OCI-LY7 (cell line): ENCODE measurements at regions not wholly inside any gene's neighbourhood (a gene's known extent, or its start where the extent isn't known, plus 50 kb on each side); places are given as distances from the start of the nearest gene placed in this dataset.

ENCODE experiments used
- BruUV-seq: library from RNA; stranded (reverse); fragments of 400-500 nt; replicated peaks from 2 replicates; lab custom pipeline; 2021; lab: Mats Ljungman, UMichigan
- CTCF ChIA-PET: fragments of 300-600 bp; sonication (Branson Sonifier 250); formaldehyde crosslinking; loops from one replicate; lab custom pipeline; 2022; ENCODE audit warnings: antibody characterized with exemption; ENCODE audit not compliant: unreplicated experiment; lab: Charles Lee
- POLR2A ChIA-PET: fragments of 300-600 bp; sonication (Branson Sonifier 250); formaldehyde crosslinking; loops from one replicate; lab custom pipeline; 2022; ENCODE audit warnings: antibody characterized with exemption; lab: Charles Lee
- DNase-seq: peaks from one replicate; pipeline ENCODE4 v3.0.0-alpha.2; 2015; ENCODE audit warnings: low spot score
- H2AFZ ChIP-seq: fragments of 200-600 bp; sonication (generic), shearing (Covaris generic); 2 replicates; pipeline ENCODE4 v1.6.1; 2014; ENCODE audit warnings: mild to moderate bottlenecking, antibody characterized with exemption, low read length, moderate library complexity
- H3K27ac ChIP-seq: fragments of 200-600 bp; sonication (generic); 2 replicates; pipeline ENCODE4 v1.5.1; 2014; ENCODE audit warnings: mixed run types, low read depth, mild to moderate bottlenecking, moderate library complexity, low read length, inconsistent platforms; ENCODE audit not compliant: poor library complexity, severe bottlenecking
- H3K36me3 ChIP-seq: fragments of 200-600 bp; sonication (generic); 2 replicates; pipeline ENCODE4 v1.6.1; 2014; ENCODE audit warnings: mild to moderate bottlenecking, antibody characterized with exemption, low read length, moderate library complexity, mixed read lengths; ENCODE audit not compliant: insufficient read depth
- H3K4me1 ChIP-seq: fragments of 200-600 bp; sonication (generic); 2 replicates; pipeline ENCODE4 v1.5.1; 2014; ENCODE audit warnings: mild to moderate bottlenecking, low read length; ENCODE audit not compliant: insufficient read depth, poor library complexity, severe bottlenecking
- H3K4me2 ChIP-seq: fragments of 200-600 bp; sonication (generic); 2 replicates; pipeline ENCODE4 v1.6.1; 2014; ENCODE audit warnings: mild to moderate bottlenecking, low read length
- H3K4me3 ChIP-seq: fragments of 200-600 bp; sonication (generic); 2 replicates; pipeline ENCODE4 v1.5.1; 2014; ENCODE audit warnings: mild to moderate bottlenecking, low read depth, low read length; ENCODE audit not compliant: poor library complexity, severe bottlenecking
- H3K79me2 ChIP-seq: fragments of 200-600 bp; sonication (generic); 2 replicates; pipeline ENCODE4 v1.6.1; 2016; ENCODE audit warnings: low read depth, mild to moderate bottlenecking, low read length, moderate library complexity, mixed read lengths; ENCODE audit not compliant: insufficient read depth
- H3K9me2 ChIP-seq: fragments of 200-600 bp; sonication (generic); 2 replicates; pipeline ENCODE4 v1.6.1; 2016; ENCODE audit warnings: mild to moderate bottlenecking, low read length, mixed read lengths; ENCODE audit not compliant: insufficient read depth
- H3K9me3 ChIP-seq: fragments of 200-600 bp; sonication (generic); 2 replicates; pipeline ENCODE4 v1.6.1; 2014; ENCODE audit warnings: mild to moderate bottlenecking, mixed run types, low read length, mixed read lengths
- H4K20me1 ChIP-seq: fragments of 200-600 bp; sonication (generic); 2 replicates; pipeline ENCODE4 v1.6.1; 2014; ENCODE audit warnings: mild to moderate bottlenecking, antibody characterized with exemption, low read length, moderate library complexity, mixed read lengths; ENCODE audit not compliant: insufficient read depth
- EZH2phosphoT487 ChIP-seq: fragments of 200-600 bp; sonication (generic); IDR thresholded peaks from 2 replicates; pipeline ENCODE4 v1.6.1; 2018; ENCODE audit warnings: low read depth, borderline replicate concordance, mild to moderate bottlenecking, mixed run types, antibody characterized with exemption, low read length, moderate library complexity, mixed read lengths
- intact Hi-C: fragments of 100-400 bp; cut with micrococcal nuclease; formaldehyde crosslinking; loops from one replicate; pipeline ENCODE4 v1.10.0; 2022; ENCODE audit not compliant: unreplicated experiment
- TF ChIP-seq, protein P1 (sequence below): fragments of 200-600 bp; sonication (generic); conservative IDR thresholded peaks from 2 replicates; pipeline ENCODE4 v1.5.1; 2014; ENCODE audit warnings: mild to moderate bottlenecking, antibody characterized with exemption, low read length, moderate library complexity, mixed read lengths

DNA sequence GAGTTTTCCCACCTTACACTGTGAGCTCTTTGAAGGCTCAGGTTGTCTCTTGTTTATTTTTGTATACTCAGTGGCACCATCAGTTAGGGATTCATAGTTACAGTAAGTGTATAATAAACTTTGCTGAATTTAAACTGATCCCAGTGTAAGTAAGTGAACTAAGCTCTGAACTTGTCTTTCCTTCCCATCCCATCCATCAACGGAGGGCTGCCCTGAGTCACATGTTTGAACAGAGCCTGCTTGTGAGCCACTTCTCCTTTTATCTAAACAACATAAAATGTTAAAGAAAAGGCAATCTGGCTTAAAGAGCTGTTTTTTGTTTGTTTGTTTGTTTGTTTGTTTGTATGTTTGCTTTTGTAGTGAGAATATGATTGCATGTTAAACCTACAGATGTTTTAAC lies 185.7 kb upstream of the MARCKS start:
- BruUV-seq: no TSS peak

GRCh38 chr6:113672491-113673149 lies 184.5 kb upstream of the MARCKS start:
- TF ChIP-seq EZH2phosphoT487: no peak
- TF ChIP-seq, protein P1, sequence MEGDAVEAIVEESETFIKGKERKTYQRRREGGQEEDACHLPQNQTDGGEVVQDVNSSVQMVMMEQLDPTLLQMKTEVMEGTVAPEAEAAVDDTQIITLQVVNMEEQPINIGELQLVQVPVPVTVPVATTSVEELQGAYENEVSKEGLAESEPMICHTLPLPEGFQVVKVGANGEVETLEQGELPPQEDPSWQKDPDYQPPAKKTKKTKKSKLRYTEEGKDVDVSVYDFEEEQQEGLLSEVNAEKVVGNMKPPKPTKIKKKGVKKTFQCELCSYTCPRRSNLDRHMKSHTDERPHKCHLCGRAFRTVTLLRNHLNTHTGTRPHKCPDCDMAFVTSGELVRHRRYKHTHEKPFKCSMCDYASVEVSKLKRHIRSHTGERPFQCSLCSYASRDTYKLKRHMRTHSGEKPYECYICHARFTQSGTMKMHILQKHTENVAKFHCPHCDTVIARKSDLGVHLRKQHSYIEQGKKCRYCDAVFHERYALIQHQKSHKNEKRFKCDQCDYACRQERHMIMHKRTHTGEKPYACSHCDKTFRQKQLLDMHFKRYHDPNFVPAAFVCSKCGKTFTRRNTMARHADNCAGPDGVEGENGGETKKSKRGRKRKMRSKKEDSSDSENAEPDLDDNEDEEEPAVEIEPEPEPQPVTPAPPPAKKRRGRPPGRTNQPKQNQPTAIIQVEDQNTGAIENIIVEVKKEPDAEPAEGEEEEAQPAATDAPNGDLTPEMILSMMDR: no peak
- Histone ChIP-seq H3K4me3 (no peak overlapping the region), H3K27ac (no peak overlapping the region), H3K36me3 (no peaks in the 10 kb centered on the region), H4K20me1 (no peaks in the 10 kb centered on the region), H2AFZ (no peak overlapping the region), H3K9me2 (no peaks in the 10 kb centered on the region), H3K4me2 (no peak overlapping the region), H3K9me3 (no peaks in the 10 kb centered on the region), H3K79me2 (no peaks in the 10 kb centered on the region), H3K4me1 (no peaks in the 10 kb centered on the region)
- no TSS peak for BruUV-seq
- ChIA-PET POLR2A (interaction anchor here (1.1 to 1.4 kb wide), 2 partner anchors 17 to 41 kb away, joined by 3 to 6 read pairs; no protein-coding TSS in a partner anchor), CTCF (no interaction called here)
- intact Hi-C loops: no loop called here
- no peak for DNase-seq

More for the DNA sequence above, 185.7 kb upstream of the MARCKS start:
- TF ChIP-seq EZH2phosphoT487: no peak
- TF ChIP-seq, protein P1: no peak
- H3K4me3 ChIP-seq: no peak overlapping the region
- H4K20me1 ChIP-seq: no peaks in the 10 kb centered on the region
- H3K9me2 ChIP-seq: no peaks in the 10 kb centered on the region
- no peaks in the 10 kb centered on the region for H3K9me3 ChIP-seq
- ChIA-PET CTCF (interaction anchor here (0.6 kb wide), 1 partner anchor 1335 kb away, joined by 3 read pairs; no protein-coding TSS in a partner anchor), POLR2A (interaction anchor here (1.4 to 2.0 kb wide), 2 partner anchors 11 to 40 kb away, joined by 3 to 11 read pairs; no protein-coding TSS in a partner anchor)
- no peaks in the 10 kb centered on the region for H3K4me1 ChIP-seq
- intact Hi-C loops: no loop called here
- DNase-seq: no peak
- H2AFZ ChIP-seq: no peak overlapping the region
- H3K36me3 ChIP-seq: no peaks in the 10 kb centered on the region
- no peak overlapping the region for H3K4me2 ChIP-seq
- H3K27ac ChIP-seq: no peak overlapping the region
- H3K79me2 ChIP-seq: no peaks in the 10 kb centered on the region

DNA sequence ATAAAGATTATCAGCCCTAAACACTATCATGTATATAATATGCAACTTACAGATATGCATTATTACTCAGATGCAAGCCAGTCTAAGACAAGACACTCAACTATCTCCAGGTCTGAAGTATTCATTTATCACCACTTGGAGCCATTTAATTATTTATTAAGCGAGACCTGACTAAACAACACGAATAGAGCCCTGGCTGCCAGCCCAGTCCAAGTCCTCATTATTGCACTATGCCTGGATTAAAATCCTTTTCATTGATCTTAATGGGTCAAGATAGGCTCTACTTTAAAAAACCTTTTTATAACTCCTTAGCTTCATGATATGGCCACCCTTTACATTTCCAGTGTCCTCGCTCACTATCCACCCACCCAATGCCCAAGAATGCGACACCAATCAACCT lies 183.1 kb upstream of the MARCKS start:
- Histone ChIP-seq H3K4me1 (no peaks in the 10 kb centered on the region), H4K20me1 (no peaks in the 10 kb centered on the region), H3K9me3 (no peaks in the 10 kb centered on the region), H3K36me3 (no peaks in the 10 kb centered on the region), H3K4me2 (no peak overlapping the region), H3K27ac (no peak overlapping the region), H3K4me3 (no peak overlapping the region), H2AFZ (no peak overlapping the region), H3K9me2 (no peaks in the 10 kb centered on the region), H3K79me2 (no peaks in the 10 kb centered on the region)
- TF ChIP-seq, protein P1: no peak
- TF ChIP-seq EZH2phosphoT487: no peak
- ChIA-PET CTCF (no interaction called here), POLR2A (interaction anchor here (1.0 to 1.1 kb wide), 2 partner anchors 18 to 27 kb away, joined by 4 to 6 read pairs; no protein-coding TSS in a partner anchor)
- intact Hi-C loops: no loop called here
- DNase-seq: no peak
- BruUV-seq: no TSS peak
